ENCODE measurements at regions not wholly inside any gene's neighbourhood (a gene's known extent, or its start where the extent isn't known, plus 50 kb on each side); places are given as distances from the start of the nearest gene placed in this dataset.
A peak's percentile ranks its signal among the peaks of the same experiment; 100 is the strongest.
"Not testable (repeated sequence)": the region's sequence is repeated elsewhere in the genome, so short reads cannot be mapped to it uniquely, and the experiment has no call there.

DNA sequence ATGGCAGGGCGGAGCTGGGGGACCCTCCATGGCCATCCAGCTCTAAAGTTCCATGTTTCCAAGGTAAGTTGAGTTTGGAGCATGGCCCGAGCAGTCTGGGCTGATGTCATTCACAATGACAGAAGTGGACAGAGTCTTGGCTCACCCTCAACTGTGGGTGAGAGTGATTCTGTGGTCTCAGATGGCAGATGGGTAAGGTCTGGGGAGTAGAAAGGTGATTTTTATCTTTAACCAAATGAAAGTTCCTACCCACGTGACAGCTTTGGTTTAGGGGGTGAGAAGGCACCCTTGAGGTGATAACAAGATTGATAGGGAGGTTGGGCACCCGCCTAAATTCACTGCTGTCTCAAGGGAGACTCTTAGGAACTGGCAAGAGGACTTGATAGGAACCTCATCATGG is 57.6 kb upstream of the PDZD8 start:
- Histone ChIP-seq H3K4me1 (ENCODE audit: control insufficient read depth in 1 of 2, insufficient read depth in 1 of 2, low read depth in 1 of 2, low read length in 1 of 2) (peaks cover 30 to 46% of the 10 kb centered on the region in 2 experiments), H3K36me3 (no peaks in the 10 kb centered on the region), H3K27me3 (no peaks in the 10 kb centered on the region), H3K9me3 (no peaks in the 10 kb centered on the region), H3K4me3 (ENCODE audit: low read depth in 1 of 2, low read length in 1 of 2) (no peak overlapping the region), H3K27ac (peak overlapping the region; percentile 74)
- TF ChIP-seq, protein P1, sequence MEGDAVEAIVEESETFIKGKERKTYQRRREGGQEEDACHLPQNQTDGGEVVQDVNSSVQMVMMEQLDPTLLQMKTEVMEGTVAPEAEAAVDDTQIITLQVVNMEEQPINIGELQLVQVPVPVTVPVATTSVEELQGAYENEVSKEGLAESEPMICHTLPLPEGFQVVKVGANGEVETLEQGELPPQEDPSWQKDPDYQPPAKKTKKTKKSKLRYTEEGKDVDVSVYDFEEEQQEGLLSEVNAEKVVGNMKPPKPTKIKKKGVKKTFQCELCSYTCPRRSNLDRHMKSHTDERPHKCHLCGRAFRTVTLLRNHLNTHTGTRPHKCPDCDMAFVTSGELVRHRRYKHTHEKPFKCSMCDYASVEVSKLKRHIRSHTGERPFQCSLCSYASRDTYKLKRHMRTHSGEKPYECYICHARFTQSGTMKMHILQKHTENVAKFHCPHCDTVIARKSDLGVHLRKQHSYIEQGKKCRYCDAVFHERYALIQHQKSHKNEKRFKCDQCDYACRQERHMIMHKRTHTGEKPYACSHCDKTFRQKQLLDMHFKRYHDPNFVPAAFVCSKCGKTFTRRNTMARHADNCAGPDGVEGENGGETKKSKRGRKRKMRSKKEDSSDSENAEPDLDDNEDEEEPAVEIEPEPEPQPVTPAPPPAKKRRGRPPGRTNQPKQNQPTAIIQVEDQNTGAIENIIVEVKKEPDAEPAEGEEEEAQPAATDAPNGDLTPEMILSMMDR (IDR thresholded peaks at IDR 0.05), result no peak

DNA sequence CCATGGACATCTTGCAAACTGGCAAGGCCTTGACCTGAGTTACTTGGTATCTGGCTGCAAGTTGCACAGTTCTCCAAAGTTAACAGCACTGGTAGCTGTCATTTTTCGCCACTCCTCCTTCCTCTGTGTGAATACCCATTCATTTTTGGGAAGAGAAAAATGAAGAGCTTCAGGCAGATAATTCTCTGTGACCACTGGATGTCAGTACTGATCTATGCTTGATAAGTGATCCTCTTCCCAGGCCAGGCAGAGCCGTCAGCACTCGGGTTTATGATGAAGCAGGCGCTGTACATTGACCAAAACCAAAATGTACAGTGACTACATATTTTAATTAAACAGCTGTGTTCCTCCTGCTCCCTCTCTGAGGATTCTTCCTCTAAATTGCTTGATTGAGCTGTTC is 55.9 kb upstream of the PDZD8 start:
- H3K27me3 ChIP-seq, result no peaks in the 10 kb centered on the region
- no peaks in the 10 kb centered on the region for H3K9me3 ChIP-seq
- H3K4me1 ChIP-seq (ENCODE audit: control insufficient read depth in 1 of 2, insufficient read depth in 1 of 2, low read depth in 1 of 2, low read length in 1 of 2), result peaks cover 29 to 46% of the 10 kb centered on the region in 2 experiments
- H3K4me3 ChIP-seq (ENCODE audit: low read depth in 1 of 2, low read length in 1 of 2), result no peak overlapping the region
- no peaks in the 10 kb centered on the region for H3K36me3 ChIP-seq
- peak overlapping the region; percentile 74 for H3K27ac ChIP-seq
- TF ChIP-seq, protein P1 (IDR thresholded peaks at IDR 0.05), result no peak

DNA sequence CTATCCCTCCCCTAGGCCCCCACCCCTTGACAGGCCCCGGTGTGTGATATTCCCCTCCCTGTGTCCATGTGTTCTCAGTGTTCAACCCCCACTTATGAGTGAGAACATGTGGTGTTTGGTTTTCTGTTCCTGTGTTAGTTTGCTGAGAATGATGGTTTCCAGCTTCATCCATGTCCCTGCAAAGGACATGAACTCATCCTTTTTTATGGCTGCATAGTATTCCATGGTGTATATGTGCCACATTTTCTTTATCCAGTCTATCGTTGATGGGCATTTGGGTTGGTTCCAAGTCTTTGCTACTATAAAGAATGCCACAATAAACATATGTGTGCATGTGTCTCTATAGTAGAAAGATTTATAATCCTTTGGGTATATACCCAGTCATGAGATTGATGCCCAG is 55.3 kb upstream of the PDZD8 start:
- H3K36me3 ChIP-seq; H3K4me3 ChIP-seq (ENCODE audit: low read depth in 1 of 2, low read length in 1 of 2); H3K27me3 ChIP-seq; H3K9me3 ChIP-seq: not testable (repeated sequence)
- peaks cover 35 to 47% of the 10 kb centered on the region in 2 experiments for H3K4me1 ChIP-seq (ENCODE audit: control insufficient read depth in 1 of 2, insufficient read depth in 1 of 2, low read depth in 1 of 2, low read length in 1 of 2)
- H3K27ac ChIP-seq, result peak overlapping the region; percentile 74

DNA sequence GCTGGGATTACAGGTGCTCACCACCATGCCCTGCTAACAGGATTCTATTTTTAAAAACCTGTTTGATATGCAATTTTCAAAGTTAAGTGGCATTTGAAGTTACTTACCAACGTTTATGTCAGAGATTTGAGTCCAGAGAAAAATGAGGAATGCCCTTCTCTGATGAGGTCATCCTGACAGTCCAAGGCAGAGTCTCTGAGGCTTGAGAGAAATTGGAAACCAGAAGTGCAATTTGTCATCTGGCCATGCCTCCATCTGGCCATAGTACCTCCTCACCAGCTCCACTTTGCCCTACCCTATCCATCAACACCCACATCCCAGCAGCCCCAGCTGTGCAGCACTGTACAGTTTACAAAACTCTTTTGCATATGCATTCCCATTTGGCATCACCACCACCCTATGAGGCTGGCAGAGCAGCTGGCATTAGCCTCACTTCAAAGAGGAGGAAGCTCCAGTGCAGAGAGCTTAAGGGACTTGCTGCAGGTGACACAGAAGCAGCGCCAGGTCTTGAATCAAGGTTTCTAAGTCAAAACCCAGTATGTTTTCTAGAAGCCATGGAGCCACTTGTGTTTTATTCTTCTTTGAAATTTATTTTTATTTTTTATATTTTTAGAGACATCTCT is 54.5 kb upstream of the PDZD8 start:
- no peaks in the 10 kb centered on the region for H3K36me3 ChIP-seq
- H3K27ac ChIP-seq, result peak overlapping the region; percentile 37
- H3K27me3 ChIP-seq, result no peaks in the 10 kb centered on the region
- TF ChIP-seq, protein P1 (IDR thresholded peaks at IDR 0.05), result no peak
- H3K4me1 ChIP-seq (ENCODE audit: control insufficient read depth in 1 of 2, insufficient read depth in 1 of 2, low read depth in 1 of 2, low read length in 1 of 2), result peaks cover 40 to 55% of the 10 kb centered on the region in 2 experiments
- H3K4me3 ChIP-seq (ENCODE audit: low read depth in 1 of 2, low read length in 1 of 2), result no peak overlapping the region
- no peaks in the 10 kb centered on the region for H3K9me3 ChIP-seq

DNA sequence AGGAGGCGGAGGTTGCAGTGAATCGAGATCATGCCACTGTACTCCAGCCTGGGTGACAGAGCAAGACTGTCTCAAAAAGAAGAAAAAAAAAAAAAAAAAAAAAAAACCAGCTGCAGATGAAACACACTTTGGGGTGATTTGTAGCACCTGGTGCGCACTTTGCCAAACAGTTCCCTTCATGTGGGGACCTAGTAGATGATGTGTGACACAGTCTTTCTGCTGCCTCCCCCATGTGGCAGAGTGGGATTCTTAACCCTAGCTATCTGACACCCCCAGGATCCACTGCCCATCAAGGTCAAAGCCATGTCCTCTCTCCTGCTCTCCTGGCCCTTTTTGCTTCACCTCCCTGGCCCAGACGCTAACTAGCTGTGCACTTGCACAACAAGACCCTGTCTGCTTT is 52.1 kb upstream of the PDZD8 start:
- Histone ChIP-seq H3K36me3 (no peaks in the 10 kb centered on the region), H3K9me3 (no peaks in the 10 kb centered on the region), H3K4me1 (ENCODE audit: control insufficient read depth in 1 of 2, insufficient read depth in 1 of 2, low read depth in 1 of 2, low read length in 1 of 2) (peaks cover 58 to 67% of the 10 kb centered on the region in 2 experiments), H3K27me3 (no peaks in the 10 kb centered on the region), H3K4me3 (ENCODE audit: low read depth in 1 of 2, low read length in 1 of 2) (no peak overlapping the region), H3K27ac (no peak overlapping the region)
- TF ChIP-seq, protein P1 (IDR thresholded peaks at IDR 0.05), result no peak

DNA sequence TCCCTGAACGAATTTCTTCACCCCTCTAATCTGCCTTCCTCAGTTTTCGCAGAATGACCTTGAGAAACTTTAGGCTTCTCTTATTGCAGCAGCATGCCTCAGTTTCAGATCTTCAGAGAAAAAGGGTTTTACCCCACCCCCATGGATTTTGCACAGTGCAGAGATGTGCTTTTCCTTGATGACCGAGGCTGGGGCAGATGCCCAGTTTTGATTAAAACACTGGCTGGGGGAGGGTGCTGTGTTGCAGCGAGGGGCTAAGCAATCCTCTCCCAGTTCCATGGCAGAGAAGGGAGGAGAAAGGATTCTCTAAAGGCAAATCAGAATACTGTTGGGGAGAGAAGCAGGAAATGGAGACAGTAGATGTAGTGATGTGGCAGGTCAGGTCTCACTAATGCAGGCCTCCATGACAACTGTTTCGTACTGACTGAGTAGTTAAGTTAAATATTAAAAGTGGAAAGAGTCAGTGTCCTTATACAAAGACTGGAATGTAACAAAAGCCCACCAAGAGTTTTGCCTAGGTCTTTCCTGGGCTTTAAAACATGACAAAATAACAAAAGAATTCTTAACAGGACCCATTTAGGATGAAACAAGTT is 50.8 kb upstream of the PDZD8 start:
- H3K4me1 ChIP-seq (ENCODE audit: control insufficient read depth in 1 of 2, insufficient read depth in 1 of 2, low read depth in 1 of 2, low read length in 1 of 2), result peaks cover 58 to 67% of the 10 kb centered on the region in 2 experiments
- no peaks in the 10 kb centered on the region for H3K9me3 ChIP-seq
- H3K27ac ChIP-seq, result no peak overlapping the region
- no peaks in the 10 kb centered on the region for H3K36me3 ChIP-seq
- no peak overlapping the region for H3K4me3 ChIP-seq (ENCODE audit: low read depth in 1 of 2, low read length in 1 of 2)
- no peaks in the 10 kb centered on the region for H3K27me3 ChIP-seq
- TF ChIP-seq, protein P1 (IDR thresholded peaks at IDR 0.05), result no peak

Measured in neutrophil (primary cell).